Fibroblast of skin of scalp (primary cell): ENCODE measurements at regions not wholly inside any gene's neighbourhood (a gene's known extent, or its start where the extent isn't known, plus 50 kb on each side); places are given as distances from the start of the nearest gene placed in this dataset.
"Not testable (repeated sequence)": the region's sequence is repeated elsewhere in the genome, so short reads cannot be mapped to it uniquely, and the experiment has no call there.

Source experiments
- DNase-seq: peaks from one replicate; pipeline ENCODE4 v3.0.0-alpha.2; 2013

DNA sequence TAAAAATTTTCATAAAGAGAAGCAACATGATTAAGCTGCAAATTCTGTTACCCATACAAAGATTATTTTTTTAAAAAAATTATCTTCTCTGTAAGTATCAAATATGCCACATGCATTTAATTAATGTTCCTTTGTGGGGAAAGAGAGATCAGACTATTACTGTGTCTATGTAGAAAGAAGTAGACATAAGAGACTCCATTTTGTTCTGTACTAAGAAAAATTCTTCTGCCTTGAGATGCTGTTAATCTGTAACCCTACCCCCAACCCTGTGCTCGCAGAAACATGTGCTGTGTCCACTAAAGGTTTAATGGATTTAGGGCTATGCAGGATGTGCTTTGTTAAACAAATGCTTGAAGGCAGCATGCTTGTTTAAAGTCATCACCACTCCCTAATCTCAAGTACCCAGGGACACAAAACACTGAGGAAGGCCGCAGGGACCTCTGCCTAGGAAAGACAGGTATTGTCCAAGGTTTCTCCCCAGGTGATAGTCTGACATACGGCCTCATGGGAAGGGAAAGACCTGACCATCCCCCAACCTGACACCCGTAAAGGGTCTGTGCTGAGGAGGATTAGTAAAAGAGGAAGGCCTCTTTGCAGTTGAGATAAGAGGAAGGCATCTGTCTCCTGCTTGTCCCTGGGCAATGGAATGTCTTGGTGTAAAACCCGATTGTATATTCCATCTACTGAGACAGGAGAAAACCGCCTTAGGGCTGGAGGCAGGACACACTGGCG, 1260.9 kb upstream of the RAG2 start:
- not testable (repeated sequence) for DNase-seq

DNA sequence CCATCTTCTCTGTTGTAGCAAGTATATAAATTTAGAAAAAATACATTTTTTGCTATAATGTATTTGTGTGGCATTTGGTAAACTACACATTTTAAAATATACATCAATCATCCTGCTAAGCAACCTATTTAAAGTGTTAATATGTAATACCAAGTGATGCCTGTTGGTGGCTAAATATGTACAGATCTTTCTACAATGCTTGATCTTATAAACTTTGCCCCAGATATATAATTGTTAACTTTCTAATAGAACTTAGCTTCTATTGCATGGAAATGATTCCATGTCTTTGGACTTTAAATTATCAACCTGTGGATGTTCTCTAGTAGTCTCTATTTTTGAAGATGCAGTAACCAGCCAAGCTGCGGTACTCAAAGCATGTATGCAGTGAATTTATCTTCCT, 1260.4 kb upstream of the RAG2 start:
- no peak for DNase-seq

DNA sequence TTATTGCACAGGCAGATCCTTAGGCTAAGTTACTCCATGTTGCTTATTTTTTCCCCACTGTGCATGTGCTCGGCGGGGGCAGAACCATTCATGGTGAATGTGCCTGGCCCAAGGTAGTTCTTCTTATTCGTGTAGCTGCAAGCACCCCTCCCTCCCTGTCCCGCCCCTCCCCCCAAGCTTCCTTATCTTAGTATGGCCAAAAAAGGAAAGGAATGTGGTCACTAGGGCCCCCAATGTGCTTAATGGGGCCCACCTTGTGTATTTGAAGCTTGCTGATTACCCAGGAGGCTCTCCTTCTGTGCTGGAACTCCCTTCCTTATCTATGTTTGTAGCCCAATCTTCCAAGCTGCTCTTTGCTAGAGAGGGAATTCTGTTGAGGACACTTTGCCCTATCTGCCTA, 1259.7 kb upstream of the RAG2 start:
- no peak for DNase-seq

DNA sequence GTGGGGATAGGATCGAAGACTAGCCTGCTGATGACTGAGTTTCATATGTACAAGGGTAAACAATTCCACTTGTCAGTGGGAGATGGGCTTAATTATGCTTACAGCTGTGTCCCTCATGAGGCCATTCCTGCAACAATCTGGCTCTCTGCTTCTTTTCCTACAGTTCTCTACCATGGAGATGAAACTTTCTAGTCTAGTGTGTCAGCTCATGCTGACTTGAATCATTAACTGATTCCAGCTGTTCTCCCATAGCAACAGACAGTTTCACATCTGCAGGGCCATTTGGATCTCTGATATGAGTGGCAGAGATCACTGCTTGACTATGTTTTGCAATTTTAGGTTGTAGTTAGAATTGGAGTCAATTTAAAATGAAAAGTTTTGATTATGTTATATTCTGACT, 1251.7 kb upstream of the RAG2 start:
- peak; percentile 12 for DNase-seq

DNA sequence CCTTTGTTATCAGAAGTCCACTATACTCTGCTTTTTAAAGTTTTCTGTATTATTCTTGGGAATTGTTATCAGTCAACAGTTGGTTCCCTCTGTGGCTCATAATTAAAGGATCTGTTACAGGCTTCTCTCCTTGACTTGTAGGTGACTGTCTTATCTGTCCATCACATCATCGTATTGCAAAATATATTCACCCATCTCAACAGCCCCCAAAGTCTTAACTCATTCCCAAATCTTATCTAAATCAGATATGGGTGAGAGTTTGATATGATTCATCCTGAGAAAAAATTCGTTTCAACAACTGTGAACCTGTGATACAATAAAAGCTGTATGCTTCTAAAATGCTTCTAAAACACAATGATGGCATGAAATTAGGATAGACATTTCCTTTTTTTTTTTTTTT, 1245.6 kb upstream of the RAG2 start:
- no peak for DNase-seq

DNA sequence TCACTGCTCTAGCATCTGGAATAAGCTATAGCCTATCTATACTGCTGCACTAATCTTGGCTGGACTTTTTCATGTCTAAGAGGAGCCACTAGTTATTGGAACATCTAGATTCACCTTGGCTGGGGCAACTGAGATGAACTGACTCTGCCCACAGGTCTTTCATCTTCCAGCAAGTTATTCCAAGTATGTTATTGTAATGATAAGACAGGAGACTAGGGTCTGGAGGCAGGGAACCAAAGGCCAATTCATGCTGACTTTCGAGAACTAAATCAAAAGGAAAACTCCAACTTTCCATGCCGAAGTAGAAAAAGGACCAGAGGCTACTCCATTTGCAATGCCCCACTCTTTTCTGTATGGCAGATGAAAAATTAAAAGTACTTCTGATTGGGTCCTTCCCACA, 1243.0 kb upstream of the RAG2 start:
- no peak for DNase-seq

DNA sequence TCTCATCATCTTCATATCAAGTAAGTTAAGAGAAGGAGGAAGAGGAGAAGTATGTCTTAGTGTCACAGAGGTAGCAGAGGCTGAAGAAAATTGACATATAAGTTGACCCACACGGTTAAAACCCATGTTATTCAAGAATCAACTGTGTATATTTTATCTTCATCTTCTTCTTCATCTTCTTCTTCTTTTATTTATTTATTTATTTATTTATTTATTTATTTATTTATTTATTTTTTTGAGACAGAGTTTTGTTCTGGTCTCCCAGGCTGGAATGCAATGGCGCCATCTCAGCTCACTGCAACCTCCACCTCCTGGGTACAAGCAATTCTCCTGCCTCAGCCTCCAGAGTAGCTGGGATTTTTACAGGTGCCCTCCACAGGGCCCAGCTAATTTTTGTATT, 1242.3 kb upstream of the RAG2 start:
- not testable (repeated sequence) for DNase-seq

DNA sequence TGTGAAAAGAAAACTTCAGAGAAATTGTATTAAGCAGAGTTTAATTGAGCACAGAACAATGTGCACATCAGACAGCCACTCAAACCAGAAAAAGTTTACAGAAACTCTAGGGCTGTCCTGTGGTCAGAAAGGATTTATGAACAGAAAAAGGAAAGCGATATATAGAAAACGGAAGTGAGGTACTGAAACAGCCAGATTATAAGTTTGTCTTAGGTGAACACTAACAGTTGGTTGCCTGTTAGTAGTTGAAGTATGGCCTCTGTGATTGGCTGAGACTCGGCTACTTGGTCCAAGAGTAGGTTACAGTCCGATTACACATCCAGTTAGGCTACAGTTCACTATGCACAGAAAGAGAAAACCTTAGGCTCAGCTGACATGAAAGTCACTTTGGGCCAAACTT, 1232.5 kb upstream of the RAG2 start:
- DNase-seq = no peak

DNA sequence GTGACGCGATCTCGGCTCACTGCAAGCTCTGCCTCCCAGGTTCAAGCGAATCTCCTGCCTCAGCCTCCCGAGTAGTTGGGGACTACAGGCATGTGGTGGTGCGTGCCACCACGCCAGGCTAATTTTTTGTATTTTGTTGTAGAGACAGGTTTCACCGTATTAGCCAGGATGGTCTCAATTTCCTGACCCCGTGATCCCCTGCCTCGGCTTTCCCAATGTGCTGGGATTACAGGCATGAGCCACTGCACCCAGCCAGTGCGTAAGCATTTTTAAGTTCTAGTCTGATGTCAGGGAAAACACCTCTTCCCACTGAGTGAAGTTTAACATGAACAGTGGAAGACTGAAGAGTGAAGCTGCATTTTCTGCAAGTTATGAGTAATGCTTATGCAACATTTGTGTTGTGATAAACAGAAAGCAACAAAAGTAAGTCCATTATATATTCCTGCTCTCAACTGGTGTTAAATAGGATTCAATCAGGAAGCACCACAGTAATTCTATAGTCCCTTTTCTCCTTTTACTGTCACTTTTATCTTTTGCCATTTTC, 1219.8 kb upstream of the RAG2 start:
- DNase-seq = no peak

DNA sequence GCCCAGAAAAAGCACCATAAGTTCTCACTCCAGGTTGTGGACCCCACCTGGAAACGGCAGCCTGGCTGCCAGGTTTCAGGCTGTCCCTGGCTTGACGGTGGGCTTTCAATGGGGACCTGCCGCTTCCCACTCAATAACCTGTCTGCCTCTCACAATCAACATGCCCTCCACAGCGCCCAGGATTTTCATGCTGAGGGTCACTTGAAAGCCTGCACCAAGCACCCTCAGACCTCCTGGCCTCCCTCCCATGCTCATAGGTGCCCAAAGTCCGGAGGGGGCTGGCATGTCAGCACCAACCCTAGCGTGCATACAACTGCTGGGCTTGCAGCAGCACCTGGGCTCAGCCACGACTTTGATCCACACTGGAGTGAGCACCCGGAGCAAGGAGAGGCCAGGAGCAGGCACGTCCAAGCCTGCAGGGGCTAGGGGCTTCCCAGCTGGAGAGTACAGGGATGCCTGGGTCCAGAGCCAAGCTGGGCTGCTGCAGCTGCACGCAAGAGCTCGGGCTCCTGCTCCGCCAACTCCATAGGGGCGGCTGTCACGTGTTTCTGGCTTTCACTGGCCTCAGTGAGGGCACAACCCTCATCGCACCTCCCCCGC, 1214.3 kb upstream of the RAG2 start:
- DNase-seq = no peak

DNA sequence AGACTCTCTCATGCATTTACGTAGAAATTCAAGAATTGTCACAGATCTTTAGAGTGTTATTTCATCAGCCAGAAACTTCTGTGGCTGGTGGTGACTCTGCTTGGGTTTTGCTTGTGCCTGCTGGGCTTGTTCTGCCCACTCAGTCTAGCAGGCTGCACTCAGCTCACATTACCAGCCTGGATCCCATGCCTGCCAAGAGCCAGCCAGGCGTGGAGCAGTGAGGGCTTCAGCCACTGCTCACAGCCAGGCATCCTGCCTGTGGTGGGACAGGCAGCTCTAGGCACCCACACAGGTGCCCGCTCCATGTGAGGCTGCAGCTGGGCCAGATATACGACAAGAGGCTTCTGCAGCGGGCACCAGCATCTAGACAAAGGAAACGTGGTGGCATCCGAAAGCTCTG, 1213.3 kb upstream of the RAG2 start:
- no peak for DNase-seq

DNA sequence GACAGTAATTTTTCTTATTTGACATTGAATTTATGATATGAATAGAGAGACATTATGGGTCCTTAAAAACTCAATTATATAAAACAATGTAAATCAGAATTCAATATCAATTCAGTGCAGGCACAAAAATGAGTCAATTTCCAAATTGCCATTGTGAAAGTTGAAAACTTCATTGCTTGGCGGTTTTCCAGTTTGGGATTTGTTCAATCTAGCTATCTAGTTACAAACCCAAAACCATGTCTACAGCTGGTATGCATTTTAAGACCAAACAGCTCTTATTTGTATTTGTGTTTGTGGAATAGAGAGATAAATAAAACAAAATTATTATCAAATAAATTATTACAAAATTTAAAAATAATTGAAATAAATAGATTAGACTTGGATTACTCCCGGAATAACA, 1206.6 kb upstream of the RAG2 start:
- DNase-seq = no peak

DNA sequence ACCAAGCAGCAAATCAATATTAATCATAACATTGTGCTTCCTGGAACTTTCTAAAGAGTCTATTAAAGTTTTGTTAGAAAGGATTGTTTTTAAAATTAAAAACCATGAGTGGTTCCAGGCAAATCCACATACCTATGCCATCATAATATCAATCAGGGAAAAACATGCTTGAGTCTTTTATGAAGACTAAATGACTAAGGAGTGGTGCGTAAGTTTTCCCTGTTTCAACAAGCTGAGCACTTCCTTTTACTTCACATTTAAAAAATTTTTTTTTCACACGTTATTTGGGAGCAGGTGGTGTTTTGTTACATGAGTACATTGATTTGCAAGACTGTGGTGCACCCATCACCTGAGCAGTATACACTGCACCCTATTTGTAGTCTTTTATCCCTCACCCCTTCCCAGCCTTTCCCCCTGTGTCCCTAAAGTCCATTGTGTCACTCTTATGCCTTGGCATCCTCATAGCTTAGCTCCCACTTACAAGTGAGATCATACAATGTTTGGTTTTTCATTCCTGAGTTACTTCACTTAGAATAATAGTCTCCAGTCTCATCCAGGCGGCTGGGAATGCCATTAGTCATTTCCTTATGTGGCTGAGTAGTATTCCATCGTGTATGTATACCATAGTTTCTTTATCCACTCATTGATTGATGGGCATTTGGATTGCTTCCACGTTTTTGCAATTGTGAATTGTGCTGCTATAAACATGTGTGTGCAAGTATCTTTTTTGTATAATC, 1190.3 kb upstream of the RAG2 start:
- DNase-seq = peak; percentile 95

DNA sequence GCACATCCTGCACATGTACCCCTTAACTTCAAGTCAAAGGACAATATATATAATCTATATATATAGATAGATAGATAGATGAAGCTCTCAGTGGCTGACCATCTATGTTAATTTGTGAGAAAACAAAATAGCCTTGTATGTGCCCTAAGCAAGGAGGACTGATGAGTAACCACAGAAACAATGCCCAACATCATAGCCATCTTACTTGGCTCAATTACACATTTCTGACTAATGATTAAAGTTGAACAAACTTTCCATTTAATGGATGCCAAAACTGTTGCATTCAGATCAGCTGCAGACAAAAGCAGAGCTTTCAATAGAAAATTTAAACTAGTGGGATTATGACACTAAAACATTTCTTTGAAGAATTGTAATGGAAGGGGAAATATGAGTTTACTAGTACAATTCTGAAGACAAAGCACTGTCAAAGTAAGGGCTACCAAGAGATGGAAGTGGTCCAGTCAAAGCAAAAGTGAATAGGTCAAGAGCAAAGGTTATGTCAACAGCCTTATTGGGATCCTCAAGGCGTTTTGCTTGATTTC, 1188.2 kb upstream of the RAG2 start:
- DNase-seq = peak; percentile 68

DNA sequence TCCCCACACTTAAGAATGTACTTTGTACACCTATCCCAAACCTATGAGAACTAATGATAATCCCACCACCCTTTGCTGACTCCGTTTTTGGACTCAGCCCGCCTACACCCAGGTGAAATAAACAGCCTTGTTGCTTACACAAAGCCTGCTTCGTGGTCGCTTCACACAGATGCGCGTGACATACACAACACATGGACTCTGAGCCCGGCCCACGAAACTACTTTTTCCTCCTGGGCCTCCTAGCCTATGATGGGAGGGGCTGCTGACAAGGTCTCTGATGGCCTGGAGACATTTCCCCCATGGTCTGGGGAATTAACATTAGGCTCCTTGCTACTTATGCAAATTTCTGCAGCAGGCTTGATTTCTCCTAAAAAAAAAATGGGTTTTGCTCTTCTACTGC, 1176.4 kb upstream of the RAG2 start:
- no peak for DNase-seq

DNA sequence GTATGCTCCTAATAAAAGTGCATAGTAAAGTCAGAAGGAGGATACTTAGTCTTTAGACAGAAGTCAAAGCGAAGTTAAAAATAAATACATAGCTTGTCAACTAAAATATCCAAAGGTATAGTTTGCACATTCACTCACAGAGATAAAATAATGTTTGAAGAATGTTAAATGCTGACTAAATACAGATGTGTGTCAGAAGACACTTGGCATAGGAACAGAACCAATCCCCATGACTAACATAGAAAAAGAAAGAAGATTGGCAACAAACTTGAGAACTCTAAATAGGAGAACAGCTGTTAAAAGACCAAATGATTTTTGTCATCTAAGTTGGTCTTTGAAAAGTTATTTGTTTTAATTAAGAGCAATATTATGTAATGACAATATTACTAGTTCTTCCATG, 1172.1 kb upstream of the RAG2 start:
- DNase-seq = no peak

DNA sequence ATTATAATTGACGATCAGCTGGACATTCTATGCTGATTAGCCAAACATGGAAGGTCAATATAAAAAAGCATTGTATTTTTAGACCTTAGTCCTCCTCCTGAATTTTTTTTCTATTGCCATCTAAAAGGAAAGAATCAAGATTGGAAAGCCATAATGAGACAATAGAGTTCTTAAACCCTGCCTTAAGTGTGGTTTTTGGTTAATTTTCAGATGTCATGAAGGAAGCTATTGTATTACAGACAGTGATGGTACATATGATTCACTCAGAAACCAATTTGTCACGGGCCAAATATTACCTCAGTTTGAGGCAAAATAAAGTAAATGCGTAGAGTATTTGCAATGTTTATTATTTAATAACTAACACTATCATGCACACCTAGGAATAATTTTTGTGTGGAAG, 1164.0 kb upstream of the RAG2 start:
- DNase-seq = no peak

DNA sequence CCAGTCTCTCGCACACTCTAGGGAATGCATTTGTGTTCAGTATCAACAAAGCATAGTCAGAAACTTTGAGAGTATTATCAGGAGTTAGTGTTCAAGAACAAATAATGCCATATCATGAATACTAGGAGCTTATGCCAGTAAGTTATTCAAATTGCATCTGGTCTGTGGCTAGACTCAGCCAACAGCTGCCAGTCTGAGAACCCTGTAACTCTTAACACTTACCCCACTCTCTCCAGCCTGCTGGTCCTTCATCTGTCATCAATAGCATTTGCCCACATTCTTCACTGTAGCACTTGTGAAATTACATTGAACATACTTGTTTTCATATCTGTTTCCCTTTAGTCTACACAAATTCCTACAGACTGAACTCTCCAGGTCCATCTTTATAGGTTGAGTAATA, 1157.5 kb upstream of the RAG2 start:
- DNase-seq = peak; percentile 4

DNA sequence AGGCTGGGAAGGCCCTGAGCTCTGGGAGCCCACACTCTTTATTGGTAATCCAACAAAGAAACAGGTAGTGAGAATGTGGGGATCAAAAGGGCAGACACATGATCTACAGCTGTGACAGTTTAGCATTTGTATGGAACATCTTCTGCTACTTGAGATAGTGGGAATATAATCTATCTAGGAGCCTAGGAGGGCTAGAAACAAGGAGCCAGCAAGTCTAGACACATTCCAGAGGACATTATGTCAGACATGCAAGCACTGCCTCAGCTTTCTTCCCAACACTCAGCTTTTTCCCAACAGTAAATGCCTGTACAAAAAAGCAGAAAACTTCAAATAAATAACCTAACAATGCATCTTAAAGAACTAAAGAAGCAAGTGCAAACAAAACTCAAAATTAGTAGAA, 1150.6 kb upstream of the RAG2 start:
- DNase-seq = peak; percentile 42

DNA sequence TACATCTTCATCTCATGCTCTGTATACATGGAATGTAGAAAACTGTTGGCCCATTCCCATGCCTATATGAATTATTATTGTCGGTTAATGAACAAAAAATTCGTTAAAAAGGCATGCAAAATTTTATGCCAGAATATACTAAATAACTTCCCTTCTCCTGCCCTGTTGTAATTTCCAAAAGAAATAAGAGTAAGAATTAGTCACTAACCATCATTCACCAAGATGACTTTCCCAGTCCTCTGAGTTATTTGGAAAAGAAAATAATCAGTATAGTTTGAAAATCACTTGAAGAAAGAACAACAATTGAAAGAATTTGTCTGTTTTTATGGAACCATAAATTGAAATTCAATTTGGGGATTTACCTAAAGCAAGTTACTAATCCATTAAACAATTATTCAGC, 1149.1 kb upstream of the RAG2 start:
- peak; percentile 44 for DNase-seq

DNA sequence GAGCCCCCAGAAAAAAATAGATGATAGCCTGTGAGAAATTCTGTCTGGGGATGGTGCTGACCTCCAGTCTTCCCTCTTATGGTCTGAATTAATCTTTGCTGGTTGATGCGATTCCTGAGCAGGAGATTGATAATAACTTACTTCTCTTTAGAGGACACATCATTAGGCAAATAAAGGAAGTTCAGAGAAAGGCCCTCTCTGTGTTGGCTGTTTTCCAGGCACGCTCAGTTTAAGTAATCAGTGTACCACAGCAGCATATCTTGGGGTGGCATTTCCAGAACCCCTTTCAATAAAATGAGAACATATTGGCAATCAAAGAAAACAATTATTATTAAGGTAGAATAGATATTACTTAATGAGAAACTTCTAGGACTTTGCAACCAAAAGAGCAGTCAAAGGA, 1129.3 kb upstream of the RAG2 start:
- DNase-seq = no peak

DNA sequence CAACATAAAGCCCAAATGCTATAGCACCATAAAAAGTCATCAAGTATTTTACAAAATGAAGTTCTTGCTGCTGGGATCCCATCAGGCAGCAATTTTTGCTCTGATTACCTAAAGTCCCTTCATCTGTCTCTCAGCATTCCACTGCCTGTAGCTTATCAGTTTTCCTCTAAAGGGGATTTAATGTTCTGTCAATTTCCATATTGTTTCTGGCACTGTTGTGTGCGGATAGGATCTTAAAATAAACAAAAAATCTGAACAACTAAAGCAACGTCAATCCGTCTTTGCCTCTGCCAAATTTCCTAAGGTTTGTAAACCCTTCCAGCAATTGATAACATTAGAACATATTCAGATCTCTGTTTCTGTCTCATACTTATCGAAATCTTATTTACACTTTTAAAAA, 1126.3 kb upstream of the RAG2 start:
- DNase-seq = no peak

DNA sequence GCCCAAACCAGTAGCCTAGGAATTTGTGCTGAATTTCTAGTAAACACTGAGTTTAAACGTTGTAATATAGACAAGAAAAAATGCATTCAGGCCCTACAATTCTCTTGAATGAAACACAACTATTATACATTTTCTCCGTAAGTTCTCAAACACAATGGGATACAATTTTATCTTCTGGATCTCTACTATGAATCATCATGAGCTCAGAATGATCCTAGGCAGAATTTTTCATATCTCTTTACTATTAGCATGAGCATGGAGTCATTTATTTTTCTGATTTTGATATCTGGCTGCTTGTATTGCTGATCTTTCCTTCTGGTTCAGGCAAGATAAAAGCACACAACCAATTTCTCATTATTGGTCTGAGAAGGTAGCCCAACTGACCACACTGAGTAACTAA, 1123.4 kb upstream of the RAG2 start:
- no peak for DNase-seq
